IMR-90 (cell line): ENCODE measurements at regions not wholly inside any gene's neighbourhood (a gene's known extent, or its start where the extent isn't known, plus 50 kb on each side); places are given as distances from the start of the nearest gene placed in this dataset.

Experiments
- ATAC-seq: fragments of 200-7000 bp; cut with Tn5 transposase; 2 replicates; pipeline ENCODE4 v1.9.1; 2020; ENCODE audit warnings: low read depth, mild to moderate bottlenecking, moderate library complexity
- BruUV-seq: library from RNA; stranded (reverse); fragments of 400-500 nt; replicated peaks from 2 replicates; lab custom pipeline; 2021; lab: Mats Ljungman, UMichigan
- CTCF ChIA-PET: fragments of 300-600 bp; formaldehyde crosslinking; extraction: SDS; loops from one replicate; lab custom pipeline; 2021; ENCODE audit warnings: antibody characterized with exemption; lab: Yijun Ruan, JAX
- POLR2A ChIA-PET: fragments of 300-600 bp; sonication (Branson Sonifier 250); formaldehyde crosslinking; loops from one replicate; lab custom pipeline; 2022; ENCODE audit warnings: antibody characterized with exemption; ENCODE audit not compliant: unreplicated experiment; lab: Charles Lee
- DNase-seq: peaks from one replicate; pipeline ENCODE4 v3.0.0; 2013
- H2AFZ ChIP-seq: replicated peaks from 2 replicates; pipeline ENCODE3; 2013; ENCODE audit warnings: low read length, mild to moderate bottlenecking; ENCODE audit not compliant: poor library complexity
- H2AK5ac ChIP-seq: 2 replicates; pipeline ENCODE4 v1.6.1; 2013; ENCODE audit warnings: low read depth, low read length, inconsistent platforms
- H2AK9ac ChIP-seq: replicated peaks from 2 replicates; pipeline ENCODE3; 2013; ENCODE audit warnings: mild to moderate bottlenecking, low read depth, low read length, moderate library complexity; ENCODE audit not compliant: poor library complexity
- H2BK120ac ChIP-seq: 2 replicates; pipeline ENCODE4 v1.6.1; 2013; ENCODE audit warnings: low read depth, low read length, inconsistent platforms
- H2BK15ac ChIP-seq: 3 replicates; pipeline ENCODE4 v1.6.1; 2013; ENCODE audit warnings: low read depth, low read length, inconsistent platforms
- H2BK20ac ChIP-seq: 2 replicates; pipeline ENCODE4 v1.6.1; 2013; ENCODE audit warnings: low read depth, mild to moderate bottlenecking, inconsistent platforms, low read length, moderate library complexity
- H2BK5ac ChIP-seq: 2 replicates; pipeline ENCODE4 v1.6.1; 2013; ENCODE audit warnings: mild to moderate bottlenecking, low read depth, low read length, inconsistent platforms; ENCODE audit not compliant: poor library complexity, severe bottlenecking
- H3K14ac ChIP-seq: replicated peaks from 2 replicates; pipeline ENCODE4 v1.6.1; 2013; ENCODE audit warnings: low read depth, low read length, inconsistent platforms
- H3K18ac ChIP-seq: 2 replicates; pipeline ENCODE4 v1.6.1; 2013; ENCODE audit warnings: low read depth, low read length, control low read depth
- H3K23ac ChIP-seq: 2 replicates; pipeline ENCODE4 v1.6.1; 2013; ENCODE audit warnings: low read depth, low read length, inconsistent platforms
- H3K27ac ChIP-seq: 2 replicates; pipeline ENCODE4 v1.5.1; 2013; ENCODE audit warnings: mild to moderate bottlenecking, control low read depth, low read length; ENCODE audit not compliant: insufficient read depth
- H3K27me3 ChIP-seq: 2 replicates; pipeline ENCODE4 v1.6.1; 2013; ENCODE audit warnings: low read length; ENCODE audit not compliant: control insufficient read depth, insufficient read depth
- H3K36me3 ChIP-seq: 2 replicates; pipeline ENCODE4 v1.6.1; 2013; ENCODE audit warnings: low read length, mixed read lengths; ENCODE audit not compliant: control insufficient read depth, insufficient read depth
- H3K4ac ChIP-seq: 2 replicates; pipeline ENCODE4 v1.6.1; 2013; ENCODE audit warnings: low read depth, low read length, inconsistent platforms
- H3K4me1 ChIP-seq: 2 replicates; pipeline ENCODE4 v1.6.1; 2013; ENCODE audit warnings: low read length, mixed read lengths; ENCODE audit not compliant: control insufficient read depth, insufficient read depth
- H3K4me2 ChIP-seq: 2 replicates; pipeline ENCODE4 v1.6.1; 2013; ENCODE audit warnings: low read depth, mild to moderate bottlenecking, control low read depth, low read length, moderate library complexity
- H3K4me3 ChIP-seq: 2 replicates; pipeline ENCODE4 v1.5.1; 2013; ENCODE audit warnings: low read depth, mild to moderate bottlenecking, control low read depth, low read length, moderate library complexity; ENCODE audit not compliant: insufficient read depth
- H3K56ac ChIP-seq: 2 replicates; pipeline ENCODE4 v1.6.1; 2013; ENCODE audit warnings: low read length, inconsistent platforms; ENCODE audit not compliant: insufficient read depth; ENCODE audit errors: extremely low read depth
- H3K79me1 ChIP-seq, 2 experiments: 2 replicates each; pipeline ENCODE4 v1.6.1; 2013; ENCODE audit warnings: low read length in 2 of 2, inconsistent platforms in 1 of 2, low read depth in 1 of 2
- H3K9ac ChIP-seq: 2 replicates; pipeline ENCODE4 v1.6.1; 2013; ENCODE audit warnings: low read depth, low read length, control low read depth
- H3K9me1 ChIP-seq: 2 replicates; pipeline ENCODE4 v1.6.1; 2013; ENCODE audit warnings: low read length, inconsistent platforms; ENCODE audit not compliant: insufficient read depth
- H3K9me3 ChIP-seq: 2 replicates; pipeline ENCODE4 v1.6.1; 2013; ENCODE audit warnings: low read length; ENCODE audit not compliant: control insufficient read depth, insufficient read depth
- H4K20me1 ChIP-seq: 2 replicates; pipeline ENCODE4 v1.6.1; 2013; ENCODE audit warnings: low read length, inconsistent platforms; ENCODE audit not compliant: insufficient read depth
- H4K5ac ChIP-seq: 2 replicates; pipeline ENCODE4 v1.6.1; 2013; ENCODE audit warnings: mild to moderate bottlenecking, low read depth, low read length, control low read depth
- H4K8ac ChIP-seq, 2 experiments: 2 replicates each; pipeline ENCODE4 v1.6.1; 2013; ENCODE audit warnings: low read depth in 2 of 2, low read length in 2 of 2, control low read depth in 1 of 2, inconsistent platforms in 1 of 2
- H4K91ac ChIP-seq: 2 replicates; pipeline ENCODE4 v1.6.1; 2013; ENCODE audit warnings: low read depth, low read length, inconsistent platforms; ENCODE audit not compliant: insufficient read depth
- RCOR1 ChIP-seq: IDR thresholded peaks from 2 replicates; pipeline ENCODE4 v1.6.1; 2012; ENCODE audit warnings: mild to moderate bottlenecking, low read length, improper control_type of control experiment; ENCODE audit not compliant: insufficient replicate concordance
- WGBS, 2 experiments: methylation state at CpG; one replicate each; pipeline versions ENCODE4 v1.1.5 to v1.1.7; 2013; ENCODE audit warnings: missing lambda C conversion rate in 2 of 2; ENCODE audit not compliant: insufficient read length in 1 of 2; ENCODE audit errors: extremely low coverage in 2 of 2; 5-methylcytosine and 5-hydroxymethylcytosine counted together
- dilution Hi-C: fragments of 300-500 bp; cut with HindIII; formaldehyde crosslinking; loops from one replicate; pipeline ENCODE4 v1.14.3; 2018; ENCODE audit warnings: low sequenced_read_pairs; ENCODE audit not compliant: unreplicated experiment
- in situ Hi-C: fragments of 300-500 bp; cut with MboI; formaldehyde crosslinking; loops from 3 replicates; pipeline ENCODE4 v1.14.3; 2019; ENCODE audit warnings: low sequenced_read_pairs, inconsistent platforms, mixed read lengths
- intact Hi-C: fragments of 100-400 bp; cut with micrococcal nuclease; formaldehyde crosslinking; loops from 2 replicates; pipeline ENCODE4 v1.10.0; 2022

GRCh38 chr17:69608141-69608540 lies 193.6 kb downstream of the MAP2K6 start:
- Histone ChIP-seq H3K18ac (peak overlapping the region; percentile 100), H3K27ac (peak overlapping the region; percentile 97), H3K9me1 (0 out of 2 replicates have a peak, but pooled peaks cover under 1% of the 10 kb centered on the region), H4K91ac (peak overlapping the region; percentile 98), H3K9ac (no peak overlapping the region; the same call in 1 of the 2 replicates), H3K23ac (peak overlapping the region; percentile 88; the same call in 1 of the 2 replicates), H2AFZ (no peak overlapping the region), H2BK15ac (peak overlapping the region; percentile 90; the same call in 2 of the 3 replicates), H3K4me3 (no peak overlapping the region), H3K36me3 (no peaks in the 10 kb centered on the region), H3K56ac (peak overlapping the region; percentile 97), H2BK120ac (peak overlapping the region; percentile 99), H2AK9ac (no peak overlapping the region), H3K4ac (peak overlapping the region; percentile 91; the same call in 1 of the 2 replicates), H3K14ac (peak overlapping the region; percentile 89; the same call in 1 of the 2 replicates), H2BK5ac (peak overlapping the region; percentile 99), H4K8ac (peak overlapping the region; percentile 50 to 99), H2BK20ac (peak overlapping the region; percentile 100; the same call in 1 of the 2 replicates), H3K79me1 (no peaks in the 10 kb centered on the region), H3K27me3 (no peaks in the 10 kb centered on the region), H3K4me2 (peak overlapping the region; percentile 66; the same call in 1 of the 2 replicates), H3K9me3 (no peaks in the 10 kb centered on the region), H3K4me1 (peaks cover 18% of the 10 kb centered on the region), H2AK5ac (no peak overlapping the region), H4K5ac (peak overlapping the region; percentile 99), H4K20me1 (no peaks in the 10 kb centered on the region)
- intact Hi-C loops, result loop anchor here (2.0 to 10.0 kb wide), 13 partner anchors 47 to 1014 kb away; partner anchors contain the start of gene KCNJ2
- in situ Hi-C loops, result no loop called here
- ChIA-PET POLR2A (interaction anchor here (0.6 to 2.9 kb wide), 3 partner anchors 14 to 354 kb away, joined by 3 to 8 read pairs (median 4); no protein-coding TSS in a partner anchor), CTCF (interaction anchor here (0.6 to 2.1 kb wide), 24 partner anchors 12 to 944 kb away, joined by 3 to 9 read pairs (median 5); no protein-coding TSS in a partner anchor)
- dilution Hi-C loops, result no loop called here
- no CpG with 5 or more reads among the region's 2 CpGs for WGBS, 2 experiments
- BruUV-seq, result no TSS peak
- no peak for ATAC-seq
- TF ChIP-seq RCOR1, result no peak
- no peak for DNase-seq
